DMS79 (cell line): ENCODE measurements at regions not wholly inside any gene's neighbourhood (a gene's known extent, or its start where the extent isn't known, plus 50 kb on each side); places are given as distances from the start of the nearest gene placed in this dataset.
A peak's percentile ranks its signal among the peaks of the same experiment; 100 is the strongest.
"Not testable (repeated sequence)": the region's sequence is repeated elsewhere in the genome, so short reads cannot be mapped to it uniquely, and the experiment has no call there.

ENCODE experiments used
- DNase-seq: peaks from one replicate; lab custom pipeline; 2025; lab: John Stamatoyannopoulos, UW

GRCh38 chr4:9505341-9505740, 61.1 kb downstream of the DEFB131A start:
- not testable (repeated sequence) for DNase-seq

- DNase-seq: not testable (repeated sequence)
Observed at GRCh38 chr4:9506672-9507071, 62.5 kb downstream of the DEFB131A start.

DNA sequence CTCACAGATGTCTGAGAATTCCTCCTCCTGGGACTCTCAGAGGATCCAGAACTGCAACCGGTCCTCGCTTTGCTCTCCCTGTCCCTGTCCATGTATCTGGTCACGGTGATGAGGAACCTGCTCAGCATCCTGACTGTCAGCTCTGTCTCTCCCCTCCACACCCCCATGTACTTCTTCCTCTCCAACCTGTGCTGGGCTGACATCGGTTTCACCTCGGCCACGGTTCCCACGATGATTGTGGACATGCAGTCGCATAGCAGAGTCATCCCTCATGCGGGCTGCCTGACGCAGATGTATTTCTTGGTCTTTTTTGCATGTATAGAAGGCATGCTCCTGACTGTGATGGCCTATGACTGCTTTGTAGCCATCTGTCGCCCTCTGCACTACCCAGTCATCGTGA, 68.7 kb downstream of the DEFB131A start:
- not testable (repeated sequence) for DNase-seq

DNA sequence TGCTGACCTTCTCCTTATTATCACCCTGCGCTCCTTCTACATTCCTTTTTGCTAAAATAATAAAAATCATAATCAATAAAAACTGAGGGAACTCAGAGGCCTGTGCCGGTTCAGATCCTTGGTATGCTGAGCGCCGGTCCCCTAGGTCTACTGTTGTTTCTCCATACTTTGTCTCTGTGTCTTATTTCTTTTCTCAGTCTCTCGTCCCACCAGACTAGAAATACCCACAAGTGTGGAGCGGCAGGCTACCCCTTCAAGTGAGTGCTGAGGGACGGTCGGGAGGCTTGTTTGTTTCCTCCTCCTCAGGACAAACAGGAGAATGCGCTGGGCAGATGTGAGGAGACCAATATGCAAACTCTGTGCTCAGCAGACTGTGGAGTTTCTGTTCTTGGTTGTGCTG, 75.4 kb downstream of the DEFB131A start:
- not testable (repeated sequence) for DNase-seq

GRCh38 chr4:9522903-9523302, 78.7 kb downstream of the DEFB131A start:
- not testable (repeated sequence) for DNase-seq

DNA sequence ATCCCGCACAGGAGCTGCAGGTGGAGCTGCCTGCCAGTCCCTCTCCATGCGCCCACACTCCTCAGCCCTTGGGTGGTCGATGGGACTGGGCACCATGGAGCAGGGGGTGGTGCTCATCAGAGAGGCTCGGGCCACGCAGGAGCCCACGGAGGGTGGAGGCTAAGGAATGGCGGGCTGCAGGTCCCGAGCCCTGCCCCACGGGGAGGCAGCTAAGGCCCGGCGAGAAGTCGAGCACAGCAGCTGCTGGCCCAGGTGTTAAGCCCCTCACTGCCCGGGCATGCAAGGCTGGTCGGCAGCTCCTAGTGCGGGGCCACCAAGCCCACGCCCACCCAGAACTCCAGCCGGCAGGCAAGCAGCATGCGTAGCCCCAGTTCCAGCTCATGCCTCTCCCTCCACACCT, 80.2 kb downstream of the DEFB131A start:
- not testable (repeated sequence) for DNase-seq

GRCh38 chr4:9532134-9532862, 88.1 kb downstream of the DEFB131A start:
- peak; percentile 1 for DNase-seq

DNA sequence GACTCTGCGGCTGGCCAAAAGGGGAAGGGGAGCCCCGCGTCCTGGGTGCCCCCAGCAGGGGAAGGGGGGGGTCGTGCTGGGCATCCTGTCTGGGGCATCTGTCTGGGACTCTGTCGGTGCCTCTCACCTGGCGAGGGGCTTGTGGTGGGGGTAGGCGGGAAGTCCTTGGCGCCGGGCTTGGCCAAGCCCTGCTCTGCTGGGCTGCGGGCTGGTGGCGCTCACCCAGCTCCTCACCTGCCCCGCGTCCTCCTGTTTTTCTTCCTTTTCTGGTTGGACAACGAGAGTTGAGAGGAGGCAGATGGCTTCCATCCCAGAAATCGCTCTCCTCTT, 88.6 kb downstream of the DEFB131A start:
- not testable (repeated sequence) for DNase-seq

DNA sequence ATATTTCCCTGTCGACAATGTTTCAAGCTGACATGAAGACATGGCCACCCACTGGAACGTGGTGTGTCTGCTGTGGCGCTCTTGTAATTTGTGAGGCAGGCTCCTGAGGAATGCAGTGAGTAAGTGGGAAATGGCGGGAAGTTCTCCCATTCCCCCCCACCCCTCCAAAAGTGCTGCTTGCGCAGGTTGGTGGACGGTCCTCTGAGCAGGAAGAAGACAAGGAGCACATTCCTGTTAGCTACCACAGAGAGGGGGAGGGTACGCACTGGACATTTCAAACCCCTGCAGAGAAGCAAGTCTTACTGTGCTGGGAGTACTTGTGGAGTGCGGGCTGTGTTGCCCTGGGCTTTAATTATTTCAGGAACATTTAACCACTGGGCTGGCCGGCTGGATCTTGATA, 92.9 kb downstream of the DEFB131A start:
- DNase-seq: not testable (repeated sequence)

DNA sequence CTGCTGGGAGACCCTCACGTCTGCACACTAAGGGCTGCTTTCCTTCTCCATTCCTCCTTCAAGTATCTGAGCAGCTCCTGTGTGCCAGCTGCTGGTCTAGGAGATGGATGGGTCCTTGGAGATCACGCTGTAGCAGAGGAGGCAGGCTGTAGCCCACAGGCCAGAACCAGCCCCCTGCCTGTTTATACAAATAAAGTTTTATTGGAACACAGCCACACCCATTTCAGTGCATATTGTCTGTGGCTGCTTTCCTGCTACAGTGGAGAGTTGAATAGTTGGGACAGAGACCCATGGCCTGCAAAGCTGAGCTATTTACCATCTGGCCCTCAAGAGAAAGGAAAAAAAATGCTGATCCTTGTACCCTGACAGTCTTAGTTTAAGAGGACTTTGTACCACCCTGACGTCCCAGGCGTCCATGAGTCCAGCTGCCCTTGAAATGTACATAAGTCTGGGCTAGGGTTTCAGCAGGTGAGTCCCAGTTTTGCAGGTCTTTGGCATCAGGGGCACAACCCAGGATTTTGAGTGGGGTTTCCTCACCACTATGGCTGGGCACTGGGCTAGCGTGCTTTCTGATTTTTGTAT, 95.8 kb downstream of the DEFB131A start:
- DNase-seq: not testable (repeated sequence)

GRCh38 chr4:9541388-9541915, 97.2 kb downstream of the DEFB131A start:
- DNase-seq: not testable (repeated sequence)

- not testable (repeated sequence) for DNase-seq
Observed at GRCh38 chr4:9544851-9545250, 100.6 kb downstream of the DEFB131A start.

GRCh38 chr4:9547470-9547869, 103.3 kb downstream of the DEFB131A start:
- DNase-seq: not testable (repeated sequence)

DNA sequence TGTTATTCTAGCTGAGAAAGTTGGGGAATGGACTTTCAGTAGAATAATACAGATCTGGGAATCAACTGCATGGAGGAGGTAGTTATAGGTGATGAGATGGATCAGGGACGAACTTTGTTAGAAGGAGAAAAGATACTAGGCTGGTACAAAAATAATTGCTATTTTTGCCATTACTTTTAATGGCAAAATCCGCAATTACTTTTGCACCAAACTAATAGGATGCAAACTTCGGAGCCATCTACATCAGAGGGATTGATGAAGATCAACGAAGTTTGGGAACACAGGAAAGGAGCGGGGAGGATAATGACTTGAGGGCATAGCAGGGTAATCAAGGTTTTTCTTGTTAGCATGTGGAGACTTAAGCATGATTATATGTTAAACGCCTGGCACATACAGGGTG, 111.9 kb downstream of the DEFB131A start:
- not testable (repeated sequence) for DNase-seq

DNA sequence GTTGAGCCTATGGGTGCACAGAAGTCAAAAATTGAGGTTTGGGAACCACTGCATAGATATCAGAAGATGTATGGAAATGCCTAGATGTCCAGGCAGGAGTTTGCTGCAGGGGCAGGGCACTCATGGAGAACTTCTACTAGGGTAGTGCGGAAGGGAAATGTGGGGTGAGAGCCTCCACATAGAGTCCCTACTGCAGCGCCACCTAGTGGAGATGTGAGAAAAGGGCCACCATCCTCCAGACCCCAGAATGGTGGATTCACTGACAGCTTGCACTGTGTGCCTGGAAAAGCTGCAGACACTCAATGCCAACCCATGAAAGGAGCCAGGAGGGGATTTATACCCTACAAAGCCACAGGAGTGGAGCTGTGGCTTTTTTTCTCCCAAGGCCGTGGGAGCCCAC, 133.7 kb downstream of the DEFB131A start:
- not testable (repeated sequence) for DNase-seq

GRCh38 chr4:9582880-9583279, 138.7 kb downstream of the DEFB131A start:
- not testable (repeated sequence) for DNase-seq

GRCh38 chr4:9592010-9592409, 147.8 kb downstream of the DEFB131A start:
- no peak for DNase-seq

DNA sequence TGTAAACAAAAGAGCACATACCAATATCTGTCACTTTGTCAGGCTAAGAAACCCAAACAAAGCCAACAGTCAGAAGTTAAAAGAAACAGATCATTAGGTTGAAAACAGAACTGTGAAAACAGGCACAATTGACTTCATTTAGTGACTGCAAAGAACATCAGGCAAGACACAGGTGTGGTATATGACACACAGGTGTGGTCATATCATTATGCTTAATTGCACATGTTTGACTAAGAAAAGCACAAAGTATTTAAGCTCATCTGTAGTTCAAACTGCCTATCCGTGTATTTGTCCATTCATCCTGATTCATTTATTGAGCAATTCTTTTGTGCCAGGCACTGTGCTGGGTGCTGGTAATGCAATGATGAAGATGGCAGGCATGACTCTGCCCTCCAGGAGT, 150.7 kb downstream of the DEFB131A start:
- DNase-seq: no peak

DNA sequence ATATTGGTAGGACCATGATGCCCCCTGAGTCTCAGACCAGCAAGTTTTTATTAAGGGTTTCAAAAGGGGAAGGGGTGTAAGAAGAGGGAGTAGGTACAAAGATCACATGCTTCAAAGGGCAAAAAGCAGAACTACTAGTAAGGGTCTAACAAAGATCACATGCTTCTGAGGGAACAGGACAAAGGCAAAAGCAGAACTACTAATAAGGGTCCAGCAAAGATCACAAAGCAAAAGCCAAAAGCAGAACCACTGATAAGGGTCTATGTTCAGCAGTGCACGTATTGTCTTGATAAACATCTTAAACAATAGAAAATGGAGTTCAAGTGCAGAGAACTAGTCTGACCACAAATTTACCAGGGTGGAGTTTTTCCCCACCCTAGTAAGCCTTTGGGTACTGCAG, 151.3 kb downstream of the DEFB131A start:
- not testable (repeated sequence) for DNase-seq

DNA sequence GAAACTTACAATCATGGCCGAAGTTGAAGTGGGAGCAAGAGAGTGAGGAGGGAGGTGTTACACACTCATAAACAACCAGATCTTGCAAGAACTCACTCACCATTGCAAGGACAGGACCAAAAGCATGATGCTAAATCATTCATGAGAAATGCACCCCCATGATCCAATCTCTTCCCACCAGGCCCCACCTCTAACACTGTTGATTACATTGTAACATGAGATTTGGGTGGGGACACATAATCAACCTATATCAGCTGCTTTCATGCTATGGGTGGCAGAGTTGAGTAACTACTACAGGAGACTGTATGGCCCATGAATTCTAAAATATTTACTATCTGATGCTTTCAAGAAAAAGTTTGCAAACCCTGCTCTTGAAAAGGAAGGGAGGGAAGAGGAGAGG, 155.1 kb downstream of the DEFB131A start:
- DNase-seq: no peak

GRCh38 chr4:9600246-9600645, 156.0 kb downstream of the DEFB131A start:
- DNase-seq: no peak

- DNase-seq: no peak
Observed at GRCh38 chr4:9602389-9602914, 158.2 kb downstream of the DEFB131A start.
